HG03064 (cell line): ENCODE measurements at regions not wholly inside any gene's neighbourhood (a gene's known extent, or its start where the extent isn't known, plus 50 kb on each side); places are given as distances from the start of the nearest gene placed in this dataset.
"Not testable (repeated sequence)": the region's sequence is repeated elsewhere in the genome, so short reads cannot be mapped to it uniquely, and the experiment has no call there.

ENCODE experiments used
- ATAC-seq: cut with Tn5 transposase; IDR thresholded peaks from one replicate; pipeline ENCODE4 v1.9.1; 2021; ENCODE audit warnings: low read depth; ENCODE audit not compliant: unreplicated experiment

DNA sequence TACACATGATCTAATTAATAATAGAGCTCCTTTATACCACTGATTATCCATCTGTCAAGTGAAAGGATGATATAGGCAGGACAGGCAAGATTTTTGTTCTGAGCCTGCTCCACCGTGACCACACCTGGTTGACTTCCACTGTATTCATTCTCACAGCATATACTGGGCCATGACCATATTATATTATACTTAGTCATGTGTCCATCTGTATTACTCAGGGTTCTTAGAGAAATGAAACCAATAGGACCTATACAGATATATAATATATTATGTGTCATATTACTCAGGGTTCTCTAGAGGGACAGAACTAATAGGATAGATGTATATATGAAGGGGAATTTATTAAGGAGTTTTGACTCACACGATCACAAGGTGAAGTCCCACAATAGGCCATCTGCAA lies 675.1 kb downstream of the GRXCR1 start:
- ATAC-seq = no peak

DNA sequence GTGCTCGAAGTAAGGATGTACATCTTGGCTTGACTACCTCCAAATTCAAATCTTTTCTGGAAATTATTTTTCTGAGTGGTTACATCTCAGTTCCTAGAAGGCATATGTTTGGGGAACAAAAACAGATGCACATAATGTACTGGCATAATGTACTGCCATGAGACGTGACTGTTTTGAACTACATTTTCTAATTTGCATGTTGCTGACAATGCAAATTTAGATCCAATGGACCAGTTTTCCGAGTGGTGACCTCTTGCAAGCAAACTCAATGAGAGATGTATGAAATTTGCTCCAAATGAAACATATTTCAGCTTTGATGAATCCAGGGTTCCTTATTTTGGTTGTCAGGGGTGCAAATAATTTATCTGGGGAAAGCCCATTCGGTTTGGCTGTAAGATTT lies 694.3 kb downstream of the GRXCR1 start:
- ATAC-seq = no peak

DNA sequence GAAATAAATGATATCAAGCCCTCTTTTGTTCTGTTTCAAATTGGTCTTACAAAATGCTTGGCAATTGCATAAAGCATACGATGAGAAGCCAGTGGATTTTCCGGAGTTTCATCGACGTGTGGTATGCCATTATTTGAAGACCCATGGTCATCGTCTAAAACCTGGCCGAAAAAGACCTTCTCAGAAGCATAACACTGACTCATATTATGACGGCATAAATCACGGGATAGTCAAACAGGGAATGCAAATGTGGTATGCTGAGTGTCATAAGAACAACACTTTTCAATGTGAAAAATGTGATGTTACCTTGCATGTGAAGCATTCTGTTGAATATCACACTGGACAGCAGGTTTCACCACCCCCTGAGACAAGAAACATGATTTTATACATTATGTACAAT lies 695.2 kb downstream of the GRXCR1 start:
- no peak for ATAC-seq

DNA sequence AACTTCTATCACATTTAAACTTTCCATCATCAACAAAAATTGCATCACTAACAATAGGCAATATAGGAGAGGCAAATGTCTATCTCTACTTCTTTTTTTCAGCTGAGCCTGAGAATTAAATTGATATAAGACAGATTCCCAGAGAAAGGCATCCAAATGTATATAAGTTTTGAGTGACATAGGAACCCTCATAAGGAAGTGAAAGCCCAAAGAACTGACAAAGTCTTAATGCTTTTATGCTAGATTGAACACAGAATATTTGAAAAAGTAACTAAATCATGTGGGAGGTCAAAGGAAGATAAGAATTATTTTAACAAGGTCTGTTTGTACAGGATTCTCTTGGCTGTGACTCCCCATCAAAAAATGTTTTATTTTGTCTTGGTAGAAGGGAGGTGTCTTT lies 714.9 kb downstream of the GRXCR1 start:
- no peak for ATAC-seq

DNA sequence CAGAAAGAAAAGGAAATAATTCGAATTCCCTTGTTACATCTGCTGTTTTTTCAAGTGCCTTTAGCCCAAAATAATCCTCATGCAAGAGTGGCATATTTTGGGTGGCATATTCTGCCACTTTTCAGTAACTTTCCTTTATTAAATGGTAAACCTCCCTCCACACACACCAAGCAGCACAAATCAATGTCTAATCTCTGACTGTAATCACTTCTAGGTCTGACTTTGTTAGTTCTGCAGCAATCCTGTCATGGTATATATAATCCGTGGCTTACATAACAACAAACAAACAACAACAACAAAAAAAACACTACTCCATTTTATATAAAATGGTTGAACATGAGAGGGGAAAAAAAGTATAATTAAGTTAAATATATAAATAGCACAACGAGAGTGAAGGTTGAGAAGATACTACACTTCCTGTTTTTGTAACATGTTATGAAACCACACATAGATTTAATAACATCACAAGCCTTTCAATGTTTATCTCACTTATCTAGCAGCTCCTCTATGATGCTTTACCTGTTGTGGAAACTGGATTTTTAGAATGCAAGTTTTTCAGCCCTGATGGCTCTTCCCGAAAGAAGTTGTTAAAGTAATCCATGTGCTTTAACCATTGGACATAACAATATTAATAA lies 715.4 kb downstream of the GRXCR1 start:
- no peak for ATAC-seq

DNA sequence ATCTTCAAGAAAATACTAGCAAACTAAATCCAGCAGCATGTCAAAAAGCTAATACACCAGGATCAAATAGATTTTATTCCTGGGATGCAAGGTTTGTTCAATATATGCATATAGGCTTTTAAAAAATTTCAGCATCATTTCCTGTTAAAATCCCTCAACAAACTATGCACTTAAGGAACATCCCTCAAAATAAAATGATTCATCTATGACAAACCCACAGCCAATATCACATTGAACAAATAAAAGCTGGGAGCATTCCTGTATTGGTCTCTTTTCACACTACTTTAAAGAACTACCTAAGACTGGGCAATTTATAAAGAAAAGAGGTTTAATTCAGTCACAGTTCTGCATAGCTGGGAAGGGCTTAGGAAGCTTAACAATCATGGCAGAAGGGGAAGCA lies 726.7 kb downstream of the GRXCR1 start:
- no peak for ATAC-seq

DNA sequence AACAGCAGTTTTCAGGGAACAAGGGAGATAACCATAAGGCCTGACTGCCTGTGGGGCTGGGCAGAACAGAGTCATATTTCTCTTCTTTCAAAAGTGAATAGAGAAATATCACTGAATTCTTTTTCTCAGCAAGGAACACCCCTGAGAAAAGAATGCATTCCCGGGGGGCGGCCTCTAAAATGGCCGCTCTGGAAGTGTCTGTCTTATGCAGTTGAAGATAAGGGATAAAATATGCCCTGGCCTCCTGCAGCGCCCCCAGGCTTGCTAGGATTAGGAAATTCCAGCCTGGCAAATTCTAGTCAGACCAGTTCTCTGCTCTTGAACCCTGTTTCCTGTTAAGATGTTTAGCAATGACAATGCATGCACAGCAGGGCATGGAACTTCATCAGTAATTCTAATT lies 745.4 kb downstream of the GRXCR1 start:
- ATAC-seq = not testable (repeated sequence)

DNA sequence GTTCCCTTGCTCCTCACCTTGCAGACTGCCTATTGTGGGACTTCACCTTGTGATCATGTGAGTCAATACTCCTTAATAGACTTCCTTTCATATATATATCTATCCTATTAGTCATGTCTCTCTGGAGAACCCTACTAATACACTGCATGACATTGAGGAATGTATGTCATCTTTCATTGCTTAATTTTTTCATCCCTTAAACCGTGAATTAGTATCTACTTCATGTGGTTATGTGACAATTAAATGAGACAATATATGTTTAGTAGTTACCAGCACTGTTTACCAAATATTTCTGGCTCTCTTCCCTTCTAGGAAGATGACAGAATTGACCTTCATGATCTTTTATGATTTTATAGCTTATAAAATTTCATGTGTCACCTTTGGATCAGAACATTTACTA lies 759.5 kb downstream of the GRXCR1 start:
- ATAC-seq = no peak

DNA sequence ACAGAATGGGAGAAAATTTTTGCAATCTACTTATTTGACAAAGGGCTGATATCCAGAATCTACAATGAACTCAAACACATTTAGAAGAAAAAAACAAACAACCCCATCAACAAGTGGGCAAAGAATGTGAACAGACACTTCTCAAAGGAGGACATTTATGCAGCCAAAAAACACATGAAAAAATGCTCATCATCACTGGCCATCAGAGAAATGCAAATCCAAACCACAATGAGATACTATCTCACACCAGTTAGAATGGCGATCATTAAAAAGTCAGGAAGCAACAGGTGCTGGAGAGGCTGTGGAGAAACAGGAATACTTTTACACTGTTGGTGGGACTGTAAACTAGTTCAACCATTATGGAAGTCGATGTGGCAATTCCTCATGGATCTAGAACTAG lies 767.0 kb downstream of the GRXCR1 start:
- not testable (repeated sequence) for ATAC-seq

DNA sequence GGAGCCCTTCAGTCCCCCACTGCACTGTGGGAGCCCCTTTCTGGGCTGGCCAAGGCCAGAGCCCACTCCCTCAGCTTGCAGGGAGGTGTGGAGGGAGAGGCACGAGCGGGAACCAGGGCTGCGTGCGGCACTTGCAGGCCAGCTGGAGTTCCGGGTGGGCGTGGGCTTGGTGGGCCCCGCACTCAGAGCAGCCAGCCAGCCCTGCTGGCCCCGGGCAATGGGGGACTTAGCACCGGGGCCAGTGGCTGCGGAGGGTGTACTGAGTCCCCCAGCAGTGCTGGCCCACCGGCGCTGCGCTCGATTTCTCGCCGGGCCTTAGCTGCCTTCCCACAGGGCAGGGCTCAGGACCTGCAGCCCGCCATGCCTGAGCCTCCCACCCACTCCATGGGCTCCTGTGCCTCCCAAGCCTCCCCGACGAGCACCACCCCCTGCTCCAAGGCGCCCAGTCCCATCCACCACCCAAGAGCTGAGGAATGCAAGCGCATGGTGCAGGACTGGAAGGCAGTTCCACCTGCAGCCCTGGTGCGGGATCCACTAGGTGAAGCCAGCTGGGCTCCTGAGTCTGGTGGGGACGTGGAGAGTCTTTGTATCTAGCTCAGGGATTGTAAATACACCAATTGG lies 776.2 kb downstream of the KCTD8 start:
- ATAC-seq = not testable (repeated sequence)

DNA sequence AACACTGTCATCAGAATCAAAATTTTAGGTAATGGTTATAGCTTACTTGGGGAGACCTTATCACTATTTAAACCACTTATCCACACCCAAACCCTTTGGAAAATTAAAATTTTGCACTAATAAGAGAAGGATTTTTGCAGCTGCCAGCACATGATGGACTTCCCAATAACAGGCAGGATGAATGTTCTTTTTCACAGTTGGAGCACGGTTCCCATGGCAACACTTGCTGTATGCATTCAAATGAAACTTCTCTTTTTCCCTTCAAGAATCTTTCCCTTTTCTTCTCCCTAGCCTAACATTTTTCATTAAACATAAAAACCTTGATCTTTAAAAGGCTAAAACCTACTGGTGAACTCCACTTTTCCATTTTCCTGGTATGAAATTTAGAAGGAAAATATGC lies 768.2 kb downstream of the KCTD8 start:
- ATAC-seq = no peak

DNA sequence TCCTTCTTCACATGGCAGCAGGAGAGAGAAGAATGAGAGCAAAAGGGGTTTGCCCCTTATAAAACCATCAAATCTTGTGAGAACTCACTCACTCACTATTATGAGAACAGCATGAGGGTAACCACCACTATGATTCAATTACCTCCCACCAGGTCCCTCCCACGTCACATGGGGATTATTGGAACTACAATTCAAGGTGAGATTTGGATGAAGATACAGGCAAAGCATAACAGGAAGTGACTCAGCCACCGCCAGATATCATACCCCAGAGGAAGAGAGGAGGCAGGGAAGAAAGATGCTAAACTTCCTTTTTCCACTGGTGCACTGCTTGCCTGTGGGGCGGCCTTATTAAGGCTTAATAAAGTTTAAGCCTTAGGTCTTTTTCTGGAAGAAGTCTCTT lies 766.1 kb downstream of the KCTD8 start:
- ATAC-seq = no peak

DNA sequence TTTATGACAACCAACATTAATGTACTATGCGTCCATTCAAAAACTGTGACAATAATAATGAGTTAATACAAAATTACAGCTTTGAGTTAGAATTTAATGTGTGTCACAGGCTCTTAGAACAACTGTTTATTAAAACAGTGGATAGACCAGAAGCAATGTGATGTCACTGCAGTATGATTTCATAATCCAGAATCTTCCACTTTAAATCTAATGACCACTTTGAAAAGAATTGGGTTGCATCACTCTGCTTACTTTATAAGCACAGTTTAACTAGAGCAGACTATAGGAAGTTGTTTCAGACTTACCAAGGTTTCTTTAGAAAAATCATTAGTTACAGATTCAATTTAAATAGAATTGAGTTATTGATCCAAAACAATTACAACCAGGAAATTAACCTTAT lies 758.5 kb downstream of the KCTD8 start:
- ATAC-seq = no peak

DNA sequence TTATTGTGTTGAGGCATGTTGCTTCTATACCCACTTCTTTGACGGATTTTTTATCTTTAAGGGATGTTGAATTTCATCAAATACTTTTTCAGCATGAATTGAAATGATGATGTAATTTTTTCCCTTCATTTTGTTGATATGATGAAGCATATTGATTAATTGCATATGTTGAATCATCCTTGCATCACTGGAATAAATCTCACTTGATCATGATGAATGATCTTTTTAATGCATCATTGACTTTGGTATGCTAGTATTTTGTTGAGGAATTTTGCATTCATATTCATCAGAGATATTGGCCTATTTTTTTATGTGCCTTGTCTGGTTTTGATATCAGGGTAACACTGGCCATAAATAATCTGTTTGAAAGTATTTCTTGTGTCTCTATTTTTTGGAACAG lies 754.7 kb downstream of the KCTD8 start:
- ATAC-seq = no peak

DNA sequence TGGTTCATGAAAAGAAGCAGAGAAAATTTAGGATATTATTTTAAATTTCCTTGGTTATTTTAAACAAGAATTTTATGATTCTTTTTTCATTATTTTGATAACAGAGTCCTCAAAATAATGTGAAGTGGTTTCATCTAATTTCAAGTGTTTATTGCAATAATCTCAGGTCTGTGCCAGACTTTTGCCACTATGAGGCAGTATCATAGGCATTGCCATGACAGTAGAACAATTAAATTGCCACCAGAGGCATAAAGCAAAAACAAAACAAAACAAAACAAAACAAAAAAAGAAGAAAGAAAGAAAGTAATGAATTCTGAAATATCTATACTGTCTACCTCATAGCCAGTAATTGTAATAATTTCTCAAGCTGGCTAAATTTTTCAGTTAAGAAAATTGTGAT lies 739.2 kb downstream of the KCTD8 start:
- ATAC-seq = no peak

DNA sequence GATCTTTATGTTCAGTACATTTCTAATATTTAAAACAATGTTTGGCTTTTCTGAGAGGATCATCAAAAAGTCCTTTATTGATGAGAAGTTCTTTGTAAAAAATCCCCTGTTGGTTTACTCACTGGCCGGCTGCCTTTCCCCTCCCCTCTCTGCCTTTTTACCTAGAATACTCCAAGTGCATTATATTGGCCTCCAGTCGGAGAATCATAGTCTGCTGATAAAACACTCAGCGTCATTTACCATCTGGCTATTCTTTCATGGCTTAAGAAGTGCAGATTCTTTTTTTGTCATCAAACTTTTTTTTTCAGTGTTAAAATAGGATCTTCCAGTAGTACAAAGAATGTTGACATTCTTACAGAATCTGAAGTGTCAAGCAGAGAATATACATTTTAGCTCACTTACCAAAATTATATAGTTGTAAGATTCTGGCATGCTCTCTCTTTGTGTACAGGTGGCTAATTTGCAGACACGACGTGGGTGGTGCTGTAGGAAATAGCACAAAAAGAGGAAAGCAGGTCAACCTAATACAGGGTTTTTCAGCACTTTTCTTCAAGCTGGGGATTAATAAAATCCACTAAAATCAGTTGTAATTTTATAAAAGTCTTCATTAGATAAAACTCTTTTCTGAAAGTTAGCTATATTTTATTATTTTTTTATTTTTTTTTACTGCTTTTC lies 731.8 kb downstream of the KCTD8 start:
- no peak for ATAC-seq

DNA sequence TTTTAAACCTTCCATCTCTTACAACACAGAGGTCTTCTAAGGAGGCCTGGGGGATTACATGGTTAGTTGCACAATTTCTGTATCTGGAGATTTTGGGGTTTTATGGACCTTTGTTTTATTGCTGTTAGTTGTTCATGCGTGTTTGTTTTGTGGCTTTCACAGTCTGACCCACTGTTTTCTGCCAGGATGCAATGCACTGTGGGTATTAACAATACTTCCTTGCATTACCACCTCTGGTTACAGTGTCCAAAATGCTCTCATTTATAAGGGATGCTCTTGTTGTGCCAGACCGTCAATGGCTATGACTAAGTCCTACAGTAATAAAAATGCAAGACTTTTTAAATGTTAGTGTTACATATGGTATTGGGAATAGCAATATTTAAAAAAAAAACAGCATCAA lies 730.2 kb downstream of the KCTD8 start:
- ATAC-seq = no peak

DNA sequence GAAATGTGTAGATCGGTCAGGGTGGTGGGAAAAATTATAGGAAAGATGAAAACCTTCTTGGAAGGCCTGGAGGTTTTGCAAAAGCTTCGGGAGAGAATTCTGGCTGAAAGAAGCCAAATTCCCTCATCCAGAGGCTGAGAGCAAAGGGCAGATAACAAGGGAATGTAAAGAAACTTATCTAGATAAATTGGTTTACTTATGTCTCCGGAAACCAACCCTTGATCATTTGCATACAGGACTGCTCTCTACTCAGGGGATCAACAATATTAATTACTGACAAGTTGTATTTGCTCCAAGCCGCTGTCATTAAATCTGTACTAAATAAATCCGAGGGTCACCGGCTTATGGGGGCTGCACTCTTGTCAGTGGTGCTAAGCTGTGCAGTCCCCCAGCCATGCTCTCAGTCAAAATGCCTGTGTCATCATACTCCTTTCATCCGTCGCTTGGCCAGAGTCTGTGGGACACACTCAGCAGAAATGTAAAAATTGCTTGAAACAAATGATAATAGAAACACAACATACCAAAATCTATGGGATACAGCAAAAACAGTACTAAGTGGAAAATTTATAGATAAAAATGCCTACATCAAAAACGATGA lies 715.7 kb downstream of the KCTD8 start:
- no peak for ATAC-seq

DNA sequence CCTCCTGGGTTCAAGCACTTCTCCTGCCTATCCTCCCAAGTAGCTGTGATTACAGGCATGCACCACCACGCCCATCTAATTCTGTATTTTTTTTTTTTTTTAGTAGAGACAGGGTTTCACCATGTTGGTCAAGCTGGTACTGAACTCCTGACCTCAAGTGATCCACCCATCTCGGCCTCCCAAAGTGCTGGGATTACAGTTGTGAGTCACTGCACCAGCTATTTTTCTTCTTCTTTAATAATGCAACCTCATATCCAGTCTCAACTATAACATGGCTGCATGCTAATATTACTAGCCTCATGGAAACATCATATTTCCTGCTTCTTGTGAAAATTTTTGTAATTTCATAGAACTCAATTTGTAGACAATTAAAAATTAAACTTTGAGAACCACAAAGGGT lies 706.5 kb downstream of the KCTD8 start:
- no peak for ATAC-seq

DNA sequence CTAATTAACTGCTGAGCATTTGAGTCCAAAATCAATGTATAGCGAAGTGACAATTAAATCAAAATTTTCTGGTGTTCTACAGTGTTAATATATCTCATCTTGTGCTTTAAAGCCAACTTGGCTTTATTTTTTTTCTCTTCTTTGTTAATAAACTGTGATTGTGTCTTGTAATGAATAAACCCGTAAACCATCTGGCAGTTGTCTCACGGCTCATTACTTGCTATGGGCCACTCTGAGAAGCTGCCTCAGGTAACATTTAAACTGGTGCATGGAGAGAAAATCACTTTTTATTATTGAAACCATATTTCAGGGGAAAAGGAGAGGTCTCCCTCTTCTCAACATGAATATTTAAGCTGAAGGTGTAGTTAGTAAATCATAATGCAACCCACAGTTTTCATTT lies 694.0 kb downstream of the KCTD8 start:
- no peak for ATAC-seq

DNA sequence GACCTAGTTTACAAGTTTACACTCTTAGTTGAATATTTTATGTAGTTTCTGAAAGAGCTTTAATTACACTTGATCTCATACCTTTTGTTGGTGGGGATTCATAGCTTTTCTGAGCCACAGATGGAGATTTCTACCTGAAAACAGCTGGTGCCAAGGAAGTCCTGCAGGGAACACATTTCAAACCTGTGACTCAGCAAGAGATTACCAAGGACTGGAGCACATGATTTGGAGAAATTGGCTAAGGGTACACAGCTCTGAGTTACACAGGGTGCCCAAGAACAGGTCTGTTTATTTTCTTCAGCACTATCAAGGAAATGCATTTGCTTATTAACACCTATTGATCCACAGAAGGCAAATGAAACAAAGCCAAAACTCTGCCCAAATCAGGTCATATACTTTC lies 691.5 kb downstream of the KCTD8 start:
- no peak for ATAC-seq

DNA sequence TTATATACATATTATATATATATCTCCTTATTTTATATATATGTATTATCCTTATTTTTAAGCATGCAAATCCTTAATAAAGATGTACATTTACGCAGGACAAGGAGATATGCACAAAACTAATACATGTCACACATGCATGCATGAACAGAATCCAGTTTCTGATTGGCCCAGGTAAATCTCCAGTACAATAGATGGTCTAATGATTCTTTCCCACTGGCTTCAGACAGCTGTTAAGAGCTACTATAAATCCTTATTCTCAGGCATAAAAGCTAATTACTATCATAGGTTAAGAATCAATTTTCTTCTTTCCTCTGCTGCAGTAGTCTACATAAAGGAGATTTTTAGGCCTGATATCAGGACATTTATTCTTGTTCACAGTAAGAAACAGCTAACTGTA lies 689.8 kb downstream of the KCTD8 start:
- no peak for ATAC-seq
